MM.1S (cell line): ENCODE measurements at regions not wholly inside any gene's neighbourhood (a gene's known extent, or its start where the extent isn't known, plus 50 kb on each side); places are given as distances from the start of the nearest gene placed in this dataset.

Experiments
- CTCF ChIP-seq: fragments of 300-600 bp; sonication (generic); IDR thresholded peaks from 2 replicates; pipeline ENCODE4 v1.5.1; 2016; ENCODE audit warnings: antibody characterized with exemption, low read length, mixed read lengths
- EZH2 ChIP-seq: fragments of 300-600 bp; sonication (generic); optimal IDR thresholded peaks from 2 replicates; pipeline ENCODE3; 2017; ENCODE audit warnings: low read depth, mild to moderate bottlenecking, antibody characterized with exemption, low read length, mixed read lengths

GRCh38 chr18:45243340-45244110 is 371.8 kb upstream of the SLC14A2 start:
- TF ChIP-seq EZH2 (no peak), CTCF (no peak)
